ENCODE measurements at regions not wholly inside any gene's neighbourhood (a gene's known extent, or its start where the extent isn't known, plus 50 kb on each side); places are given as distances from the start of the nearest gene placed in this dataset.

GRCh38 chr9:75589497-75589896 lies 301.0 kb upstream of the PCSK5 start:
- no peak for TF ChIP-seq EZH2 (IDR thresholded peaks at IDR 0.05)
- TF ChIP-seq POLR2AphosphoS5 (IDR thresholded peaks at IDR 0.05; ENCODE audit: borderline replicate concordance, low read depth, low read length), result no peak
- no peak for TF ChIP-seq FOXP2 (optimal IDR thresholded peaks at IDR 0.05; ENCODE audit: control extremely low read depth, extremely low read length, insufficient read depth)
